ENCODE measurements at regions not wholly inside any gene's neighbourhood (a gene's known extent, or its start where the extent isn't known, plus 50 kb on each side); places are given as distances from the start of the nearest gene placed in this dataset.

DNA sequence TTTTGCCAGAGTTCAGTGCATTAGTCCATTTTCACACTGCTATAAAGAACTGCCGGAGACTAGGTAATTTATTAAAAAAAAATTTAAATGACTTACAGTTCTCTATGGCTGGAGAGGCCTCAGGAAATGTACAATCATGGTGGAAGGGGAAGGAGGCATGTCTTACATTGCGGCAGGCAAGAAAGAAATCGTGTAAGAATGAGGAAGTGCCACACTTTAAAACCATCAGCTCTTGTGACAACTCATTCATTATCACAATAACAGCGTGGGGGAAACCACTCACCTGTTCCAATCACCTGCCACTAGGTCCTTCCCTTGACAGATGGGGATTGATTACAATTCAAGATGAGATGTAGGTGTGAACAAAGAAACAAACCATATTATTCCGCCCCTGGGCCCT, 1361.4 kb downstream of the NSUN3 start:
- TF ChIP-seq, protein P1, sequence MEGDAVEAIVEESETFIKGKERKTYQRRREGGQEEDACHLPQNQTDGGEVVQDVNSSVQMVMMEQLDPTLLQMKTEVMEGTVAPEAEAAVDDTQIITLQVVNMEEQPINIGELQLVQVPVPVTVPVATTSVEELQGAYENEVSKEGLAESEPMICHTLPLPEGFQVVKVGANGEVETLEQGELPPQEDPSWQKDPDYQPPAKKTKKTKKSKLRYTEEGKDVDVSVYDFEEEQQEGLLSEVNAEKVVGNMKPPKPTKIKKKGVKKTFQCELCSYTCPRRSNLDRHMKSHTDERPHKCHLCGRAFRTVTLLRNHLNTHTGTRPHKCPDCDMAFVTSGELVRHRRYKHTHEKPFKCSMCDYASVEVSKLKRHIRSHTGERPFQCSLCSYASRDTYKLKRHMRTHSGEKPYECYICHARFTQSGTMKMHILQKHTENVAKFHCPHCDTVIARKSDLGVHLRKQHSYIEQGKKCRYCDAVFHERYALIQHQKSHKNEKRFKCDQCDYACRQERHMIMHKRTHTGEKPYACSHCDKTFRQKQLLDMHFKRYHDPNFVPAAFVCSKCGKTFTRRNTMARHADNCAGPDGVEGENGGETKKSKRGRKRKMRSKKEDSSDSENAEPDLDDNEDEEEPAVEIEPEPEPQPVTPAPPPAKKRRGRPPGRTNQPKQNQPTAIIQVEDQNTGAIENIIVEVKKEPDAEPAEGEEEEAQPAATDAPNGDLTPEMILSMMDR (IDR thresholded peaks at IDR 0.05; ENCODE audit: borderline replicate concordance, control extremely low read depth, extremely low read depth, insufficient read depth, missing control alignments), result no peak
- in situ Hi-C loops (cut with MboI; ENCODE audit: low sequenced_read_pairs, unreplicated experiment), result no loop called here
- DNase-seq (ENCODE audit: low spot score), result no peak

DNA sequence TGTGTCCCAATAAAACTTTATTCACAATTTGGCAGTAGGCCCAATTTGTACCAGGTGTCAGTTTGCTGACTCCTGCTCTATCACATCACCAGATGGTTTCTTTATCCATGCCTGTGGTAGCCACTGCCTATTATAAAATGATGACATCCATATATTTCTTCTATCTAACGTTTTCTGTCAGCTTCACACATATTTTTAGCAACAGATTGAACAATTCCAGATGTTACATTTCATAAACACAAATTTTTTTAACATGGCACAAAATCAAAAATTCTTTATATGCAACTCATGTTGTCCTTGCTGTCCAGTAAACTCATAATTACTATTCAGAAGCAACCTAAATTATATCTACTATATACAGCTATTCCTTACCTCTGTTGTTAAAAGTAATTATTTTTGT, 1371.6 kb downstream of the NSUN3 start:
- no peak for DNase-seq (ENCODE audit: low spot score)
- in situ Hi-C loops (cut with MboI; ENCODE audit: low sequenced_read_pairs, unreplicated experiment), result no loop called here
- TF ChIP-seq, protein P1 (IDR thresholded peaks at IDR 0.05; ENCODE audit: borderline replicate concordance, control extremely low read depth, extremely low read depth, insufficient read depth, missing control alignments), result no peak

- TF ChIP-seq, protein P1 (IDR thresholded peaks at IDR 0.05; ENCODE audit: borderline replicate concordance, control extremely low read depth, extremely low read depth, insufficient read depth, missing control alignments), result no peak
- DNase-seq (ENCODE audit: low spot score), result no peak
- in situ Hi-C loops (cut with MboI; ENCODE audit: low sequenced_read_pairs, unreplicated experiment), result no loop called here
These were observed 1374.5 kb downstream of the NSUN3 start for GRCh38 chr3:95437409-95437808.

DNA sequence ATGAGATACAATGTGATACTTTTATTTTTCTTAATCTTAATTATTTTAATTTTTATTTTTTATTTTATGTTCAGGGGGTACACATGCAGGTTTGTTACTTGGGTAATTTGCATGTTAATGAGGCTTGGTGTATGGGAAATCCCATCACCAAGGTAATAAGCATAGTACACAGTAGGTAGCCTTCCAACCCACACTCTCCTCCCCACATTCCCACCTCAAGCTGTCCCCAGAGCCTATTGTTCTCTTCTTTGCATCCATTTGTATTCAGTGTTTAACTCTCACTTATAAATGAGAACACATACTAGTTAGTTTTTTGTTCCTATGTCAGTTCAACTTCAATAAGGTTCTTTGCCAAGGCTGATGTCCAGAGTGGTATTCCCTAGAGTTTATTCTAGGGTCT, 1375.4 kb downstream of the NSUN3 start:
- in situ Hi-C loops (cut with MboI; ENCODE audit: low sequenced_read_pairs, unreplicated experiment), result no loop called here
- TF ChIP-seq, protein P1 (IDR thresholded peaks at IDR 0.05; ENCODE audit: borderline replicate concordance, control extremely low read depth, extremely low read depth, insufficient read depth, missing control alignments), result no peak

GRCh38 chr3:95442766-95443165, 1371.6 kb upstream of the EPHA6 start:
- DNase-seq (ENCODE audit: low spot score), result no peak
- TF ChIP-seq, protein P1 (IDR thresholded peaks at IDR 0.05; ENCODE audit: borderline replicate concordance, control extremely low read depth, extremely low read depth, insufficient read depth, missing control alignments), result no peak
- in situ Hi-C loops (cut with MboI; ENCODE audit: low sequenced_read_pairs, unreplicated experiment), result no loop called here

More for the DNA sequence above, 1375.4 kb downstream of the NSUN3 start:
- DNase-seq (ENCODE audit: low spot score), result no peak

DNA sequence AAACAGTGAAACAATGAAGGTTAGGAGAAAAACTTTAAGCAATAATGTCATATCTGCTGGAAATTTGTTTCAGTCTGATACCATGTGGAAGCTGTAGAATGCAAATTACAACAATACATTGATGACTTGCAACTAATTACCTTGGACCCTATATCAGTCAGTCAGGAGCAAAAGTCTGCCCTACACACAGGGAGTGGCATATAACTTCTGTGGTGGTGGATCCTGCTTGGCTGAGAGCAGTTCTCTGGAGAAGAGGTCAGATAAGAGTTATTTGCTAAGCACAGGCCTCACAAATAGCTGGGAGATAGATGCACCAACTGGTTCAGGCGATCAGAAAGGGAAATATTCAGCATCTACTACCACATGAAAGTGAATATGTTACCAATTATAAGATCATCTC, 1364.6 kb upstream of the EPHA6 start:
- no peak for DNase-seq (ENCODE audit: low spot score)
- TF ChIP-seq, protein P1 (IDR thresholded peaks at IDR 0.05; ENCODE audit: borderline replicate concordance, control extremely low read depth, extremely low read depth, insufficient read depth, missing control alignments), result no peak

DNA sequence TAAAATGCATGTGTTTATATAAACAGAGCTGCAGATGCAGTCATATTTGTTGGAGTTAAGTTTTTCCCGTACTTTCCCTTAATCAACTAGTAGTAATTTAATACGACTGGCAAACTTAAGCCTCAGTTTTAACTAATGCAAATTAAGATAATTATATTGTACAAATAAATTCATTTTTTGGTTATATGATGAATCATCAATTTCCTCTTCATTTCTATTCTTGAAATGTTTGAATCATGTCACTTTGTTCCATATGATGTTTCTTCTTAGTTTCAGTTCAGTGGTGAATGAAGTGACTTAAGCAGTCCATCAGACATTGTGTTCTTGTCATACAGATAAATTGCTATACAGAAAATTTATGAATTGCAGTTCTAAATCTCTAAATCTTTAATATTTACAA, 1361.2 kb upstream of the EPHA6 start:
- in situ Hi-C loops (cut with MboI; ENCODE audit: low sequenced_read_pairs, unreplicated experiment), result no loop called here
- TF ChIP-seq, protein P1 (IDR thresholded peaks at IDR 0.05; ENCODE audit: borderline replicate concordance, control extremely low read depth, extremely low read depth, insufficient read depth, missing control alignments), result no peak
- DNase-seq (ENCODE audit: low spot score), result no peak

More for the DNA sequence above, 1364.6 kb upstream of the EPHA6 start:
- in situ Hi-C loops (cut with MboI; ENCODE audit: low sequenced_read_pairs, unreplicated experiment), result no loop called here
